Epithelial cell of esophagus (primary cell): ENCODE measurements at regions not wholly inside any gene's neighbourhood (a gene's known extent, or its start where the extent isn't known, plus 50 kb on each side); places are given as distances from the start of the nearest gene placed in this dataset.

Experiments
- DNase-seq: peaks from one replicate; pipeline ENCODE4 v3.0.0; 2010; ENCODE audit warnings: low read depth
- H3K4me3 ChIP-seq: 2 replicates; pipeline ENCODE4 v1.5.1; 2011; ENCODE audit warnings: mild to moderate bottlenecking, low read length, control low read depth
- TF ChIP-seq, protein P1 (sequence below): IDR thresholded peaks from 2 replicates; pipeline ENCODE4 v1.5.1; 2011; ENCODE audit warnings: low read depth, mild to moderate bottlenecking, low read length, control low read depth, inconsistent platforms; ENCODE audit not compliant: insufficient read depth; ENCODE audit errors: missing control alignments

DNA sequence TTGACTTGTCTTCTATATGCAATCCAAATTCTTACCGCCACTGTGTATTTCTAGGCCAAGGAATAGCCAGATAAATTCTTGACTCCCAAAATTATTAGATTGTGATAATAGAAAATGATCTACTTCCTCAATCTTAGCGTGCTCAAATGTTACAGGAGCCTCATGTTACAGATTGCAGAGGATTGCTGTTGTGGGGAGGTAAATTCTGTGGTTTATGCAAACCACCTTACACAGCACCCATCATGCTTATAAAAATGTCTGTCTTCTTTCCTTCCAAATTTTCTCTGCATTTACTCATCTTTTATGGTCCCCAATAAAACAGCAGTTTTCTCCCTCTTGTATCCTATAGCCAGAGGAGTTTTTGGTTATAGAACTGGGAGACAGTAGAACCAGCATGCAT lies 420.2 kb upstream of the ROBO1 start:
- no peak for DNase-seq
- TF ChIP-seq, protein P1, sequence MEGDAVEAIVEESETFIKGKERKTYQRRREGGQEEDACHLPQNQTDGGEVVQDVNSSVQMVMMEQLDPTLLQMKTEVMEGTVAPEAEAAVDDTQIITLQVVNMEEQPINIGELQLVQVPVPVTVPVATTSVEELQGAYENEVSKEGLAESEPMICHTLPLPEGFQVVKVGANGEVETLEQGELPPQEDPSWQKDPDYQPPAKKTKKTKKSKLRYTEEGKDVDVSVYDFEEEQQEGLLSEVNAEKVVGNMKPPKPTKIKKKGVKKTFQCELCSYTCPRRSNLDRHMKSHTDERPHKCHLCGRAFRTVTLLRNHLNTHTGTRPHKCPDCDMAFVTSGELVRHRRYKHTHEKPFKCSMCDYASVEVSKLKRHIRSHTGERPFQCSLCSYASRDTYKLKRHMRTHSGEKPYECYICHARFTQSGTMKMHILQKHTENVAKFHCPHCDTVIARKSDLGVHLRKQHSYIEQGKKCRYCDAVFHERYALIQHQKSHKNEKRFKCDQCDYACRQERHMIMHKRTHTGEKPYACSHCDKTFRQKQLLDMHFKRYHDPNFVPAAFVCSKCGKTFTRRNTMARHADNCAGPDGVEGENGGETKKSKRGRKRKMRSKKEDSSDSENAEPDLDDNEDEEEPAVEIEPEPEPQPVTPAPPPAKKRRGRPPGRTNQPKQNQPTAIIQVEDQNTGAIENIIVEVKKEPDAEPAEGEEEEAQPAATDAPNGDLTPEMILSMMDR = no peak
- no peak overlapping the region for H3K4me3 ChIP-seq

DNA sequence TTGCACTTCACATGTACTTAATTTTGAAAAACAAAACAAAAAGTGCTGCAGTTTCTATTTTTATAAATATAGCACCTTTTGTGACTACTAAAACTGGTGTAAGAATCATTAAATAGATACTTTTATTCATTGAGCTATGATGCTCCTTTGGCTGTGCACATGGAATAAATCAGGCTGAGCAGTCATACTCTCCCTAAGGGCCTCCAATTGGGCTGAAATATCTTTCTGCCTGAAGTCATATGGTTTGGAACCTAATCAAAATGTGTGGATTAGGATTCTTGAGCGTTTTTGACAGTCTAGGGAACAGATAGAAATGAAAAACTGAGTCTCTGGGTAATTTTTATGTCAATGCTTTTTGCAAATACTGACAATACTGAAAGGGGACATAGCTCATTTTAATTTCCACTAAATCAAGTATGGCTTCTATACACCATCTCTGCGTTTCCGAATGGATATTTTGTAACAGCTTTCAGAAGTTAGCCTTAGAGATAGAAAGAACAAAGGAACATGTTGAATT lies 392.2 kb upstream of the ROBO1 start:
- TF ChIP-seq, protein P1 = no peak
- DNase-seq = no peak
- H3K4me3 ChIP-seq = no peak overlapping the region

DNA sequence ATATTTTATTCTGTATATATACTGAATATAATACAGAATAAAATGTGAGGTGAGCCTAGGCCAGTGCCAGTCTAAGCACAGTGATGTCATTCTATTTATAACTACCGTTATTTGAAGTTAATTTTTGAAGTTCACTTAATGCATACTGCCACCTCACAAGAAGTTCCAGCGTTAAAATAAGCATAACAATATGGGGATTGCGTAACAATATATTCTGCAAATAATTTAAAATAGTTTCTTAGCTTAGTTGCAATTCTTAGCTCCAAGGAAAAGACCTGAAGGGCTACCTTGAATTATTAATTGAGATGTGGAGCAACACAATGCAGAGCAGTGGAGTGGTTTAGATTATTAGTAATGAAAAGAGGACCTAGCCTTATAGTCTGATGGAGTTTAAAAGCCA lies 390.5 kb upstream of the ROBO1 start:
- no peak for DNase-seq
- TF ChIP-seq, protein P1 = no peak
- H3K4me3 ChIP-seq = no peak overlapping the region

DNA sequence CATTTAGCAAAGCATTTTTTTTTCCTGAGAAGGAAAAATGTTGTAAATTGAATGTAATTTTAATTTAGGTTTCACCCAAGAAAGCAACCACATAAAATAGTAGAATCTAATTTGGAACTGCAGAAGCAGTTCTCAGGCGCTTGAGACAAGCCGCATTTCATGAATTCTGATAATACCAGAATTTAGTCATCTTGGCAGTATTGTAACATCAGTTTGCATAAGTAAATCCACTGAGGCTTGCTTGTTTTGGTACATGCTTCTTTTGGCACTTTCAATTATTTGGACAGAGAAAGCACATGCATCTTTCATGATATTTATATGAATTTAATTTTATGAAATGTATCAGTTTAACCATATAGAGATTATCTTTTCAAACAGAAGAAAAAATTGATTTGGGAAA lies 389.7 kb upstream of the ROBO1 start:
- H3K4me3 ChIP-seq = no peak overlapping the region
- TF ChIP-seq, protein P1 = no peak
- DNase-seq = no peak

DNA sequence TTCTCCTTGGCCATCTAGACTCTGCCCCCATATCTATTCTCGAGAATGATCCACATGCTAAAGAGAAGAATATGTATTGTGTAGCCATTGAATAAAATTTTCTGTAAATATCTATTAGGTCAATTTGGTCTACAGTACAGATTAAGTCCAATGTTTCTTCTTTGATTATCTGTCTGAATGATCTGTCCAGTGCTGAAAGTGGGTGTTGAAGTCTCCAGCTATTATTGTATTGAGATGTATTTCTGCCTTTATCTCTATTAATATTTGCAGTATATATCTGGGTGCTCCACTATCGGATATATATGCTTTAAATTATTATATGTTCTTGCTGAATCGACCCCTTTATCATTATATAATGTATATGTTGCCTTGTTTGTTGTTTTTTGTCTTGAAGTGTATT lies 384.9 kb upstream of the ROBO1 start:
- no peak for DNase-seq
- H3K4me3 ChIP-seq = no peak overlapping the region
- TF ChIP-seq, protein P1 = no peak

DNA sequence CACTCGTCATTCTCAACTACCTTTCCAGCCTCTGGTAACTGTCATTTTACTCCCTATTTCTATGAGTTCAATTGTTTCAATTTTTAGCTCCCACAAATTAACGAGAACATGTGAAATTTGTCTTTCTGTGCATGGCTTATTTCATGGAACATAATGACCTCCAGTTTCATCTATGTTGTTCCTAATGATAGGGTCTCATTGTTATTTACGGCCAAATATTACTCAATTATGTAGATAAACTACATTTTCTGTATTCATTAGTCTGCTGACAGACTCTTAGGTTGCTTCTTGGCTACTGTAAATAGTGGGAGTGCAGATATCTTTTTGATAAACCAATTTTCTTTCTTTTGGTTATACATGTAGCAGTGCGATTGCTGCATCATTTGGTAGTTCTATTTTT lies 374.9 kb upstream of the ROBO1 start:
- TF ChIP-seq, protein P1 = no peak
- no peak overlapping the region for H3K4me3 ChIP-seq
- no peak for DNase-seq

DNA sequence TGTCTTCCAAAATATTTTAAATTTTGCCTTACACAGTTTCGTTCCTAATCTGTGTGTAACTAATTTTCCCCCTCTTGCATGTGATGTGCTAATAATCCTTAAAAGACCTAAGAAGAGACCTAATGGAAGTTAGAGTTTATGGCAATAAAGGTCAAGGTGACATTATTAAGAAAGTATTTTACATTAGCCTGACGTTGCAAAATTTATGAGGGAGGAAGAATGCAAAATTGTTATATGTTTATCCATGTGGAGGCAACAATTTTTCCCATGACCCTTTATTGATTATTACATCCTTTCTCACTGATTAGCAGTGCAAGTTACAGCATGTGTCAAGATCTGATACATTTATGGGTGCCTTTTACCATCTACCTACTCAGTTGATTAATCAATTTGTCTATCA lies 373.8 kb upstream of the ROBO1 start:
- TF ChIP-seq, protein P1 = no peak
- DNase-seq = no peak
- H3K4me3 ChIP-seq = no peak overlapping the region
